AG04450 (cell line): ENCODE measurements at regions not wholly inside any gene's neighbourhood (a gene's known extent, or its start where the extent isn't known, plus 50 kb on each side); places are given as distances from the start of the nearest gene placed in this dataset.

ENCODE experiments used
- CTCF ChIA-PET: fragments of 300-600, 350-600 bp; formaldehyde crosslinking; extraction: SDS; loops from one replicate; lab custom pipeline; 2022; ENCODE audit warnings: antibody characterized with exemption, inconsistent platforms; lab: Charles Lee
- POLR2A ChIA-PET: fragments of 350-600 bp; formaldehyde crosslinking; extraction: SDS; loops from one replicate; lab custom pipeline; 2021; ENCODE audit warnings: antibody characterized with exemption, inconsistent platforms; lab: Yijun Ruan, JAX
- DNase-seq: peaks from one replicate; pipeline ENCODE4 v3.0.0-alpha.2; 2011; ENCODE audit warnings: low read depth, low spot score
- H3K27ac ChIP-seq: one replicate; pipeline ENCODE4 v1.5.1; 2012; ENCODE audit warnings: low read depth, low read length, control low read depth
- H3K27me3 ChIP-seq: one replicate; pipeline ENCODE4 v1.6.0; 2012; ENCODE audit warnings: low read length; ENCODE audit not compliant: control insufficient read depth, insufficient read depth
- H3K4me3 ChIP-seq: 2 replicates; pipeline ENCODE4 v1.5.1; 2011; ENCODE audit warnings: mild to moderate bottlenecking, low read depth, low read length, control low read depth
- H3K9me3 ChIP-seq: 2 replicates; pipeline ENCODE4 v1.5.1; 2012; ENCODE audit warnings: low read length; ENCODE audit not compliant: control insufficient read depth, insufficient read depth
- CTCF ChIP-seq: IDR thresholded peaks from 2 replicates; pipeline ENCODE4 v1.5.1; 2011; ENCODE audit warnings: low read depth, low read length, control low read depth, inconsistent platforms

- H3K27ac ChIP-seq, result no peak overlapping the region
- DNase-seq, result no peak
- CTCF ChIA-PET, result no interaction called here
- no peaks in the 10 kb centered on the region for H3K27me3 ChIP-seq
- no peak overlapping the region for H3K4me3 ChIP-seq
- no peak for TF ChIP-seq CTCF
- H3K9me3 ChIP-seq, result no peaks in the 10 kb centered on the region
- POLR2A ChIA-PET, result no interaction called here
These were observed 270.0 kb upstream of the ITGA1 start for GRCh38 chr5:52517667-52518066.

GRCh38 chr5:52520171-52520570 lies 267.5 kb upstream of the ITGA1 start:
- Histone ChIP-seq H3K4me3 (no peak overlapping the region), H3K27me3 (no peaks in the 10 kb centered on the region), H3K27ac (no peak overlapping the region), H3K9me3 (no peaks in the 10 kb centered on the region)
- POLR2A ChIA-PET, result no interaction called here
- CTCF ChIA-PET, result no interaction called here
- no peak for TF ChIP-seq CTCF
- no peak for DNase-seq

DNA sequence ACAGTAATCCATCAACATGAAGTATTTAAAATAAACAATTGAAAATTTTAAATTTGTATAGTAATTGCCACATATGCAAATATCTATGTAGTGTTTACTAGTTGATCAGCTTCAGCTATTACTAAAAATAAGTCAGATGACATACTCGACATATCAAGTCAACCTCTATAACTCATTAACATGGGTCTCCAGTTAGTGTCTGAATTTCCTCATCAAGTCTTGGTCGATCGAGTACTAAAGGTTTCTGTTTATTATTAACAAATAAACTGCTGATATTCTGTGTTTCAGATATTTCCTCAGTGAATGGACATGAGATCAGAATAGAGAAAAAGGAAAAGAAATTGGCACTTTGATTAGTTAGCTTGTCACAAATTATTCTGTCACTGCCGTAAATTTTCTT lies 266.5 kb upstream of the ITGA1 start:
- CTCF ChIA-PET, result no interaction called here
- POLR2A ChIA-PET, result no interaction called here
- Histone ChIP-seq H3K4me3 (no peak overlapping the region), H3K27me3 (no peaks in the 10 kb centered on the region), H3K9me3 (no peaks in the 10 kb centered on the region), H3K27ac (no peak overlapping the region)
- TF ChIP-seq CTCF, result no peak
- DNase-seq, result no peak

- Histone ChIP-seq H3K27me3 (no peaks in the 10 kb centered on the region), H3K4me3 (no peak overlapping the region), H3K9me3 (no peaks in the 10 kb centered on the region), H3K27ac (no peak overlapping the region)
- no peak for TF ChIP-seq CTCF
- CTCF ChIA-PET, result no interaction called here
- POLR2A ChIA-PET, result no interaction called here
- DNase-seq, result no peak
These were observed 264.0 kb upstream of the ITGA1 start for GRCh38 chr5:52523701-52524100.

DNA sequence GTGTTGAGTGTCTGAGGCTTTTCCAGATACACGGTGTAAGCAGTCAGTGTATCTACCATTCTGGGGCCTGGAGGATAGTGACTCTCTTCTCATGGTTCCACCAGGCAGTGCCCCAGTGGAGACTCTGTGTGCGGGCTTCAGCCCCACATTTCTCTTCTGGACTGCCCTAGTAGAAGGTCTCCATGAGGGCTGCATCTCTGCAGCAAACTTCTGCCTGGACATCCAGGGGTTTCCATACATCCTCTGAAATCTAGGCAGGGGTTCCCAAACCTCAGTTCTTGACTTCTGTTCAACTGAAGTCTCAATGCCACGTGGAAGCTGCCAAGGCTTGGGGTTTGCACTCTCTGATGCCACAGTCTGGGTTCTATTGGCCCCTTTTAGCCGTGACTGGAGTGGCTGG lies 256.6 kb upstream of the ITGA1 start:
- CTCF ChIA-PET, result no interaction called here
- no peak for TF ChIP-seq CTCF
- no peak overlapping the region for H3K27ac ChIP-seq

More for the DNA sequence above, 256.6 kb upstream of the ITGA1 start:
- POLR2A ChIA-PET, result no interaction called here
- Histone ChIP-seq H3K9me3 (peaks cover 6% of the 10 kb centered on the region; the same call in 1 of the 2 replicates), H3K27me3 (no peaks in the 10 kb centered on the region), H3K4me3 (no peak overlapping the region)
- no peak for DNase-seq
